ENCODE measurements at regions not wholly inside any gene's neighbourhood (a gene's known extent, or its start where the extent isn't known, plus 50 kb on each side); places are given as distances from the start of the nearest gene placed in this dataset.

GRCh38 chr1:229993894-229994293, 73.1 kb upstream of the GALNT2 start:
- TF ChIP-seq KLF1 (tag by site-specific recombination; IDR thresholded peaks at IDR 0.05) (no peak), BCL11A (tag by site-specific recombination; IDR thresholded peaks at IDR 0.05; ENCODE audit: low read depth) (no peak), ZBTB48 (tag by site-specific recombination; IDR thresholded peaks at IDR 0.05) (no peak), CTCF (tag by site-specific recombination; IDR thresholded peaks at IDR 0.05) (no peak), GLI2 (tag by site-specific recombination; IDR thresholded peaks at IDR 0.05; ENCODE audit: borderline replicate concordance, low read depth) (no peak), ZNF174 (tag by site-specific recombination; IDR thresholded peaks at IDR 0.05) (no peak)

Data from HEK293 (cell line).